GM12873 (cell line): ENCODE measurements at regions not wholly inside any gene's neighbourhood (a gene's known extent, or its start where the extent isn't known, plus 50 kb on each side); places are given as distances from the start of the nearest gene placed in this dataset.

Experiments
- CTCF ChIP-seq: IDR thresholded peaks from 2 replicates; pipeline ENCODE4 v1.5.1; 2012; ENCODE audit warnings: low read depth, mild to moderate bottlenecking, moderate library complexity, low read length, control low read depth; ENCODE audit not compliant: insufficient read depth; ENCODE audit errors: missing control alignments

- no peak for TF ChIP-seq CTCF
These were observed 422.8 kb upstream of the CCL2 start for GRCh38 chr17:33832262-33832661.

- no peak for TF ChIP-seq CTCF
These were observed 417.8 kb upstream of the CCL2 start for GRCh38 chr17:33837281-33837680.

- TF ChIP-seq CTCF: no peak
These were observed 416.8 kb upstream of the CCL2 start for GRCh38 chr17:33838281-33838680.

- no peak for TF ChIP-seq CTCF
These were observed 407.2 kb upstream of the CCL2 start for GRCh38 chr17:33847900-33848299.

- no peak for TF ChIP-seq CTCF
These were observed 406.7 kb upstream of the CCL2 start for GRCh38 chr17:33848433-33848832.

GRCh38 chr17:33854596-33854995 is 400.5 kb upstream of the CCL2 start:
- TF ChIP-seq CTCF: no peak

- no peak for TF ChIP-seq CTCF
These were observed 397.0 kb upstream of the CCL2 start for GRCh38 chr17:33858121-33858520.
